Hepatocyte (in vitro differentiated cells): ENCODE measurements at regions not wholly inside any gene's neighbourhood (a gene's known extent, or its start where the extent isn't known, plus 50 kb on each side); places are given as distances from the start of the nearest gene placed in this dataset.

Experiments
- CTCF ChIP-seq: fragments of 200-600 bp; sonication (generic); IDR thresholded peaks from 2 replicates; pipeline ENCODE4 v1.5.1; 2016; ENCODE audit warnings: antibody characterized with exemption, mild to moderate bottlenecking; ENCODE audit not compliant: poor library complexity
- EZH2phosphoT487 ChIP-seq: fragments of 200-600 bp; sonication (generic); IDR thresholded peaks from one replicate; pipeline ENCODE4 v1.6.1; 2018; ENCODE audit warnings: antibody characterized with exemption, mild to moderate bottlenecking, low read depth, moderate library complexity; ENCODE audit not compliant: unreplicated experiment, severe bottlenecking

GRCh38 chr5:5043346-5043745 lies 96.8 kb upstream of the ADAMTS16 start:
- no peak for TF ChIP-seq CTCF
- no peak for TF ChIP-seq EZH2phosphoT487
